Epithelial cell of proximal tubule (primary cell): ENCODE measurements at regions not wholly inside any gene's neighbourhood (a gene's known extent, or its start where the extent isn't known, plus 50 kb on each side); places are given as distances from the start of the nearest gene placed in this dataset.

Source experiments
- DNase-seq: peaks from one replicate; pipeline ENCODE4 v3.0.0-alpha.2; 2011; ENCODE audit warnings: low read depth
- H3K4me3 ChIP-seq: 2 replicates; pipeline ENCODE4 v1.5.1; 2011; ENCODE audit warnings: low read depth, mild to moderate bottlenecking, low read length
- CTCF ChIP-seq: conservative IDR thresholded peaks from 2 replicates; pipeline ENCODE4 v1.5.1; 2012; ENCODE audit warnings: low read depth, mild to moderate bottlenecking, low read length

- no peak for TF ChIP-seq CTCF
- no peak overlapping the region for H3K4me3 ChIP-seq
- DNase-seq: no peak
Observed at GRCh38 chr4:104795264-104795939, 300.7 kb upstream of the CXXC4 start.

- H3K4me3 ChIP-seq: no peak overlapping the region
- peak; percentile 3 for TF ChIP-seq CTCF
- no peak for DNase-seq
Observed at GRCh38 chr4:104811727-104812126, 317.0 kb upstream of the CXXC4 start.

- DNase-seq: no peak
- no peak for TF ChIP-seq CTCF
- H3K4me3 ChIP-seq: no peak overlapping the region
Observed at GRCh38 chr4:104815665-104816064, 321.0 kb upstream of the CXXC4 start.

- no peak overlapping the region for H3K4me3 ChIP-seq
- no peak for DNase-seq
- TF ChIP-seq CTCF: no peak
Observed at GRCh38 chr4:104818579-104818978, 323.9 kb upstream of the CXXC4 start.

- TF ChIP-seq CTCF: no peak
- DNase-seq: no peak
- H3K4me3 ChIP-seq: no peak overlapping the region
Observed at GRCh38 chr4:104826171-104826570, 320.5 kb upstream of the TET2 start.

- no peak overlapping the region for H3K4me3 ChIP-seq
- no peak for DNase-seq
- no peak for TF ChIP-seq CTCF
Observed at GRCh38 chr4:104829761-104830160, 316.9 kb upstream of the TET2 start.

GRCh38 chr4:104848597-104849225, 298.0 kb upstream of the TET2 start:
- TF ChIP-seq CTCF: no peak
- no peak for DNase-seq
- H3K4me3 ChIP-seq: no peak overlapping the region
